Progenitor cell of endocrine pancreas (in vitro differentiated cells): ENCODE measurements at regions not wholly inside any gene's neighbourhood (a gene's known extent, or its start where the extent isn't known, plus 50 kb on each side); places are given as distances from the start of the nearest gene placed in this dataset.
"Not testable (repeated sequence)": the region's sequence is repeated elsewhere in the genome, so short reads cannot be mapped to it uniquely, and the experiment has no call there.

Source experiments
- DNase-seq: peaks from one replicate; pipeline ENCODE4 v3.0.0; 2021; ENCODE audit warnings: low spot score; ENCODE audit not compliant: unreplicated experiment
- H3K27ac Mint-ChIP-seq: 2 replicates; pipeline ENCODE4 v1.8.0; 2021; ENCODE audit warnings: mild to moderate bottlenecking, moderate library complexity, mixed read lengths
- H3K27me3 Mint-ChIP-seq: 2 replicates; pipeline ENCODE4 v1.8.0; 2021; ENCODE audit warnings: mixed read lengths
- H3K36me3 Mint-ChIP-seq: 2 replicates; pipeline ENCODE4 v1.8.0; 2022; ENCODE audit warnings: mixed read lengths; ENCODE audit not compliant: insufficient read depth
- H3K4me1 Mint-ChIP-seq: 2 replicates; pipeline ENCODE4 v1.8.0; 2021; ENCODE audit warnings: low read depth, mixed read lengths
- H3K4me3 Mint-ChIP-seq: 2 replicates; pipeline ENCODE4 v1.8.0; 2021; ENCODE audit warnings: low read depth, mild to moderate bottlenecking, moderate library complexity, mixed read lengths
- H3K9me3 Mint-ChIP-seq: 2 replicates; pipeline ENCODE4 v1.8.0; 2021; ENCODE audit warnings: low read depth, mixed read lengths

DNA sequence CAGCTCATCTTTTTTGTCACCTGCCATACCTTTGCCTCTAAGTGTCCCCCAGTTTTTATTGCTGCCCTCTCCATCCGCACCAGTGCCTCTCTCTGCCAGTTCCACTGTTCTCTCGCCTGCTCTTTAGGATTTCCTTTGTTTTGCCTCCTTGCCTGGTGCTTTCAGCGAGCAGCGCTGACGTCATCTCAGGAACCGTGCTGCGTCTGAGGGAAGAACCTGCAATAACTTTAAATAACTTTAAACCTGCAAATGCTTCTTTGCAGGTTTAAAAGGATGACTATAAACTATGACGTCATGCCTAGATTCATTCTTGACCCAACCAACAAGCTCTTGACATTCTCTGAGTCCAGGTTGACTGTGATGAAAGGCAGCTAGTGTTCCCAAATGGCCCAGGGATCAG is 105.1 kb downstream of the LRRC74B start:
- not testable (repeated sequence) for H3K4me3 Mint-ChIP-seq, H3K4me1 Mint-ChIP-seq, H3K36me3 Mint-ChIP-seq, DNase-seq, H3K27me3 Mint-ChIP-seq, H3K9me3 Mint-ChIP-seq
- H3K27ac Mint-ChIP-seq: peak overlapping the region; percentile 84

DNA sequence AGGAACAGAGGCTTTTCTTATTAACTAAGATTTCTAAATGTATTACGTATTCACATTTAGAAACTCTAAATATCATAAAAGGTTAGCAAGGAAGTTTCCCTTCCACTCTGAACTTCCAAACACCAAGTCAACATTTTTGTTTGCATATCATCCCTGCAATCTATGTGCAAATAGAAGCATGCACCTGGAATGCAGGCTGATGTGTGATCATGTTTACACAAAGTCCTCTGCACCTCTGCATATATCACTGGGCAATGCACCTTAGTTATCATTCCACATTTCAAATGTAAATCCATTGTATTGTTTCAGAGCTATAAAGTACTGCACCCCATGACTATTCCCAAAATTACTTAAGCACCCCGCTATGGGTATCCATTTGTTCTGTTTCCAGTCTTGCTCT is 142.1 kb downstream of the LRRC74B start:
- H3K27me3 Mint-ChIP-seq, H3K36me3 Mint-ChIP-seq, H3K9me3 Mint-ChIP-seq, H3K4me3 Mint-ChIP-seq, H3K27ac Mint-ChIP-seq, DNase-seq, H3K4me1 Mint-ChIP-seq: not testable (repeated sequence)

DNA sequence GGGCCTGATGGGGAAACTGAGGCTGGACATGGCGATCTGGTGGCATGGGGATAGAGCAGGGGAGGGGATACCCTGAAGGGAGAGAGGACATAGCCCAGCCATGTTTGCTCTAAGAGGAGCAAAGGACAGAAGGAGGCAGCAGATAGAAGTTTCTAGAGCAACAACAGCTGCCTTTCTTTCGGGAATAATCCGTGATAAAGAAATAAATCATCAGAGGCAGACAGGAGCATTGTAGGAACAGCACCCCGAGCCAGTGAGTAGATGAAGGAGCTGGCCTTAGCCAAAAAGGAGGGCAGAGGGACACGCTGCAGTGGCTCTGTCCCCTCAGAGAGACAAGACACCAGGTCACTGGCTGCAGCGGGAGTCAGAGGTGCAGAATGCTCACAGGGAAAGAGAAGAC is 166.3 kb downstream of the LRRC74B start:
- not testable (repeated sequence) for H3K27ac Mint-ChIP-seq, H3K27me3 Mint-ChIP-seq, H3K36me3 Mint-ChIP-seq

DNA sequence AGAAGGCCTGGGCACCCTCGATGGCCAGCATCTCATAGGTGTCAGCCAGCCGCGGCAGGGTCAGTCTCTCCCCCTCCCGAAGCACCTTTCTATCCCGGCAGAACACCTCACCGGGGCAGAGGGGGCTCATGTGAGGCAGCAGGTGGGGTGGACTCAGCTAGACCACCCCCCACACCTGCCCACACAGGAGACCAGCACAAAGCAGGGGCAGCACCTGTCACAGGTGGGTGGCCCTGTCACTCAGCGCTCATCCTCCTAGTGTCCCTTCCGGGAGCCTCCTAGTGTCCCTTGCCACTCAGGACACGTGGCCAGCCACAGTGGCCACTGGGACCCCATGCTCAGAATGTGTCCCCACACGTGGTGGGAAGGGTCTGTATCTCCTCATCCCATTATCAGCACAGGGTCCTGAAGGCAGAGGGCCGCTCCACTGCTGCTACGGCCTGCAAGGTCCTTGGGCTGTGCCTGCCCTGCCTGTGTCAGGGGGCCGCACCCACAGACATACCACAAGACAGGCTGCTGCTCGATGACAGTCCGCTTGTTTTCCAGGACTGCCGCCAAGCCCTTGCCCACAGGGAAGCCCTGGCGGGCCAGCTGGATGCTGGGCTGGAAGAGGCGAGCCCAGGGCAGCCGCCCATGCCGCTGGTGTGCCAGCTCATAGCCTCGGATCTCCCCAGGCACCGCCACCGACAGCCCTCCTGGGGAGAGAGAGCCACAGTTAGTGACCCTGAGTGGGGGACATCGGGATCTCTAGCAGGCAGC is 167.4 kb upstream of the RIMBP3B start:
- not testable (repeated sequence) for H3K4me3 Mint-ChIP-seq, H3K9me3 Mint-ChIP-seq, H3K36me3 Mint-ChIP-seq, H3K4me1 Mint-ChIP-seq, H3K27me3 Mint-ChIP-seq, DNase-seq, H3K27ac Mint-ChIP-seq

More for the DNA sequence above, 166.3 kb downstream of the LRRC74B start:
- not testable (repeated sequence) for H3K9me3 Mint-ChIP-seq, H3K4me3 Mint-ChIP-seq, H3K4me1 Mint-ChIP-seq, DNase-seq

DNA sequence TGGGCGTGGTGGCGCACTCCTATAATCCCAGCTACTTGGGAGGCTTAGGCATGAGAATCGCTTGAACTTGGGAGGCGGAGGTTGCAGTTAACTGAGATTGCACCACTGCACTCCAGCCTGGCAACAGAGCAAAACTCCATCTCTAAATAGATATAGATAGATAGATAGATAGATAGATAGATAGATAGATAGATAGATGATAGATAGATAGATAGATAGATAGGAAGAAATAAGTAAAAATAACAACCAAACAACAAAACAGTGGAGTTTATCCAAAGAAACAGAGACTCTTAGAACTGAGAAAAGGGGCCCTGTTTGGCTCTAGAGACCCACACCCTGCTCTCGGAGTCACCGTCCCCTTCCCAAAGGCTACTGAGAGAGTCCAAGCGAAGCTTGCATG is 158.7 kb upstream of the RIMBP3B start:
- not testable (repeated sequence) for H3K27me3 Mint-ChIP-seq, H3K9me3 Mint-ChIP-seq, H3K27ac Mint-ChIP-seq, DNase-seq, H3K36me3 Mint-ChIP-seq, H3K4me1 Mint-ChIP-seq, H3K4me3 Mint-ChIP-seq

DNA sequence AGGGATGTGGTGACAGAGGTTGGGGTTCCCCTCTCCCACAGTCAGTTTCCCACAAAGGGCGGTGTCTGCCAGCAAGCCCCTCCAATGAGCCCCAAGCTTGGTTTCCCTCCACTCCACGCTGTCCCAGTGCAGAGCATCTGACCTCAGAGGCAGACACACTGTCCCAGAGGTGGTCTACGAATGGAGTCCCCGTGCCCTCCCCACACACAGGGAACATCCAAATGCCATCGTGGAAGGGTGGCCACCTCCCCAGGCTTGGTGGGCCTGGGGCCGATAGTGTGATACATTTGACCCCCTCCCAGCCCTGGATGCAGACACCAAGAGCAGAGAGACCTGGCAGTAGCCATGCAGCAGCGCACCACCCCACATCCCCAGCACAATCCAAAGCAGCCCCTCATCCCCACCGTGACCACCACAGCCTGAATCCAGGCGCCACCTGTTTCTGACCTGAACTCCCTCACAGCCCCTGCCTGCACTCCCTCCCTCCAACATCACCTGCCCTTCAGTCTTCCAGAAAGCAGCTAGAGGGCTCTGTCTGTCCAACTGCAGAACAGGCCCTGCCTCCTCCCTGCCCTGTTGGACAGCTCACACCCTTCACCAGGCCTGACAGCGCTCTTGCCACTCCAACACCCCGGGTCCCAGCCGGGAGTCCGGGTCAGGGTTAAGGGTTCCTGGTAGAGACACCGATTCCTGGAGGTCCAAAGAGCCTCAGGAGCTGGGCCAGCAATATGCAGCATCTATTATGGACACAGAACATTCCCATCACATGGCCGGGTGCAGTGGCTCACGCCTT is 156.5 kb upstream of the RIMBP3B start:
- H3K4me1 Mint-ChIP-seq, H3K4me3 Mint-ChIP-seq, H3K27me3 Mint-ChIP-seq, H3K27ac Mint-ChIP-seq, H3K9me3 Mint-ChIP-seq, H3K36me3 Mint-ChIP-seq: not testable (repeated sequence)
- peak; percentile 8 for DNase-seq

DNA sequence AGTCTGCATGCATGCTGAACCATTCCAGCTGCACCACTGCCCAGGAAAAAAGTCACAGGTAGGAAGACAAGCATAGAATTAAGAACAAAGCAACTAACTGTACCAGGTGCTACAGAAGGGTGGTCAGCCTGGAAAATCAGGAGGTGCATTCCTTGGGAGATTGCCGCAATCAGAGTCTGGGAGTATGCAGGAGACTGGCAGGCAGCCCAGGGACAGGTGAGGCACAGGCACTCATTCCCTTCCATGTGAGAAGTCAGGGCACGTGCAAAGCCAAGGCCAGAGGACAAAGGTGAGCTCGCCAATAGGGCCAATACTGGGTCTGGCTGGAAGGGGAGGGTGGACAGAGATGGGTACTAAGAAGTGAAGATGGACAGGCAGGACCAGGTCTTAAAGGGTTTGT is 132.1 kb upstream of the RIMBP3B start:
- H3K4me1 Mint-ChIP-seq, H3K27ac Mint-ChIP-seq, DNase-seq, H3K9me3 Mint-ChIP-seq, H3K27me3 Mint-ChIP-seq, H3K36me3 Mint-ChIP-seq, H3K4me3 Mint-ChIP-seq: not testable (repeated sequence)

DNA sequence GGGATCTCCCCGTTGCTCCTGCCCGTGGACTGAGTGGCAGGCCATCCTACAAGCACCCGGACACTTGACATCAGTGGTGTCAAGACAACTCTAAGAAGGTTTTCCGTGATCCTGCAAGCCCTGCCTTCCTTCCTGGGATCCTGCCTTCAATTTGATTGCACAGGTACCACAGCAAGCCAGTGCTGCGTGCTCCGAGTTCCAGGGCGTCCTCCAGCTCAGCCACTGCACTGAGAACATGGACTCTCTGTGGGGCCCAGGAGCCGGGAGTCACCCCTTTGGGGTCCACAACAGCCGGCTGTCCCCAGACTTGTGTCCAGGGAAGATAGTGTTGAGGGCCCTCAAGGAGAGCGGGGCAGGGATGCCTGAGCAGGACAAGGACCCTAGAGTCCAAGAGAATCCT is 100.9 kb upstream of the RIMBP3B start:
- not testable (repeated sequence) for H3K27me3 Mint-ChIP-seq, H3K27ac Mint-ChIP-seq, H3K36me3 Mint-ChIP-seq, H3K4me3 Mint-ChIP-seq, H3K4me1 Mint-ChIP-seq, H3K9me3 Mint-ChIP-seq, DNase-seq

DNA sequence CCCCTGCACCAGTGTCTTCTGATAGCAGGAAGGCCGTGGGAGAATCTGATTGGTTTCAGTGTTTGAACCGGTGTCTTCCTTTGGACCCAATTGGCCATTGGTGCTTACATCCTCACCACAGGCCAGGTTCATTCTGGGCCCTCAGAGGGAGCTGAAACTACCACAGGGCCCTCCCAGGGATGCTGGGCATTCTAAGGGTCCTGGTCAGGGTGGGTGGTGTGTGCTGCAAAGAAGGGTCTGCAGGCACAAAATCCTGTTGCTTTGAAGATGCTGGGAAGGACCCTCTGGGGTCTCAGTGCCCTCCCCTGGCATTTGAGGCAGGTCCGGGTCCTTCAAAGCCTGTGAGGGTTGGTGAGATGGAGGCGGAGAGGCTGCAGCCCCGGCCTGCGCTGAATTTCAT is 89.8 kb upstream of the RIMBP3B start:
- not testable (repeated sequence) for H3K4me3 Mint-ChIP-seq, H3K27ac Mint-ChIP-seq, H3K9me3 Mint-ChIP-seq, H3K4me1 Mint-ChIP-seq, DNase-seq, H3K27me3 Mint-ChIP-seq, H3K36me3 Mint-ChIP-seq

DNA sequence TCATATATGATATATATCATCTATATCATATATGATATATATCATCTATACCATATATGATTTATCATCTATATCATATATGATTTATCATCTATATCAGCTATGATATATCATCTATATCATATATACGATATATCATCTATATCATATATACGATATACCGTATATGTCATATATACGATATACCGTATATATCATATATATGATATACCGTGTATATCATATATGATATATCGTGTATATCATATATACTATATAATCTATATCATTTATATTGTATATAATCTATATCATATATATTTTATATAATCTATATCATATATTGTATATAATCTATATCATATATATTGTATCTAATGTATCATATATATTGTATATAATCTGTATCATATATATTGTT is 55.9 kb upstream of the RIMBP3B start:
- not testable (repeated sequence) for H3K27me3 Mint-ChIP-seq, H3K9me3 Mint-ChIP-seq, H3K36me3 Mint-ChIP-seq, H3K4me1 Mint-ChIP-seq, H3K4me3 Mint-ChIP-seq, H3K27ac Mint-ChIP-seq, DNase-seq
